ENCODE measurements at regions not wholly inside any gene's neighbourhood (a gene's known extent, or its start where the extent isn't known, plus 50 kb on each side); places are given as distances from the start of the nearest gene placed in this dataset.
"Not testable (repeated sequence)": the region's sequence is repeated elsewhere in the genome, so short reads cannot be mapped to it uniquely, and the experiment has no call there.

DNA sequence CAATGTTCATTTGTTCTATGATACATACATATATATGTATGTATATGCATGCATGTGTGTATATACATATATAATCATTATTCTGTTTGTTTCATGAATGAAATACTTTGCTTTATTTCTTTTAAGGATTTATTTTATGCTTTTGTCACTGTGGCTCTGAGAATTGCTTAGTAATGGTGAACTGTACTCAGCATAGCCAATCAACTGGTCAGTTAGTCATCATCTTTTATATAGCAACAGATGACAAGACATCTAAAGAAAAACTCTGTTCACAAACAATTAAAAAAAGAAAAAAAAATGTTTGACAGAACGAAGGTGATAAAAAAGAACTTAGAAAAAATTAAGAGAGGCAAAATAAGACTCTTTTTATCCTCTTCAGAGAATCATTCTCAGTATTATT, 1440.3 kb downstream of the PCDH9 start:
- DNase-seq, result no peak

DNA sequence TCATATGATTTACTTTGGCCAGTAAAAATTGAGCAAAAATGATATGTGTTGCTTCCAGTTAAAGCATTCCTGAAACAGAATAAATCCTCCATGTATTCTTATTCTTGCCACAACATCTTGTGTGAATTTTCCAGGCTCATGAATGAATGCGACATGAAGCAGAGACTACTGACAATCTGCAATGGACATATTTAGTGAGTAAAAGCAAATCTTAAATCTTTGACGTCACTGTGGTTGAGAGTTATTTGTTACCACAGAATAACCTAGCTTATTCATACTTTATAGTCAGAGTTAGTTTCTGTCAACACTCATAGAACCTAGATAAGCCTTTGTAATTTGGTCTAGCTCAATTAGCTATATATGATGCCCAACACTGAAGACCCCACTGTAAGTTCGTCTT, 1443.1 kb downstream of the PCDH9 start:
- DNase-seq, result no peak

DNA sequence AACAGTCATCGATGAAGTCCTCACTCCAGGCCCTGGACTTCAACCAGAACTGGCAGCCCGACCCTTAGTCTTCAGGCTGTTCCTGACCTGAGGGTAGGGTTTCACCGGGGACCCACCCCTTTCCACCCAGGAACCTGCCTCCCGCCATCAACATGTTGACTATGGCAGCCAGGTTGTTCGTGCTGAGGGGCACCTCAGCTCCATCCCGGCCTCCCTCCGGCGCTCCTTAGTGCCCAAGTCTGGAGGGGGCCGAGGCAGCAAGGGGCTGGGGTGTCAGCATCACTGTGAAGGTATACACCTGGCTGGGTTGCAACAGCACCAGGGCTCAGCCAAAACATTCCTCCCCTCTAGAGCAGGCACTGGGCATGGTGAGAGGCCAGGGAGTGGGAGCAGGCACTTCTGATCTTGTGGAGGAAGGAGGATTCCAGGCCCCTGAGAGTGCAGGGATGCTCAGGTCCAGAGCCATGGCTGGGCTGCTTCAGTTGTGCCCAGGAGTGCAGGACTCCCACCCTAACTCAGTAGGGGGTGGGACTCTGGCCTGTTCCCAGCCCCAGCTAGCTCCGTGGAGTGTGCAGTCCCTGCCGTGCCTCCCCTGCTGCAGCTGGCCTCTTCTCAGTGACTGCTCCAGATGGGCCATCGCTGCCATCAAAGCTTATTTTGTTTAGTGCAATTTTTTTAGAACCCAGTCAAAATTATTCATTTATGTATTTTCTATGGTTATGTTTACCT, 1445.9 kb downstream of the PCDH9 start:
- DNase-seq, result no peak

DNA sequence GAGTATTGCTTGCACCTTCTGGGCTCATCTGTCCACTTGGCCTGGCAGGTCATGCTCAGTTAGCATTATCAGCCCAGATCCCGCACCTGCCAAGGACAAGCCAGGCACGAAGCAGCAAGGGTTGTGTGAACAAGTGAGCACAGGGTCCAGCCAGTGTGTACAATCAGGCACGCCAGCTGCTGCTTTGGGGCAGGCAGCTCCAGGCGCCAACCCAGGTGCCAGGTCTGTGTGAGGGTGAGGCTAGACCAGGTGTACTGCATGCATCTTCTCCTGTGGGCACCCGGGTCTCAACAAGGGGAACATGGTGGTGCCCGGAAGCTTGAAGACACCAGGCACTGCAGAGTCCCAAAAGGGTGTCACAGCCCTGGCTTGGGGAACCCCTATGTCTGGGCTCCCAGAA, 1446.8 kb downstream of the PCDH9 start:
- DNase-seq, result no peak

DNA sequence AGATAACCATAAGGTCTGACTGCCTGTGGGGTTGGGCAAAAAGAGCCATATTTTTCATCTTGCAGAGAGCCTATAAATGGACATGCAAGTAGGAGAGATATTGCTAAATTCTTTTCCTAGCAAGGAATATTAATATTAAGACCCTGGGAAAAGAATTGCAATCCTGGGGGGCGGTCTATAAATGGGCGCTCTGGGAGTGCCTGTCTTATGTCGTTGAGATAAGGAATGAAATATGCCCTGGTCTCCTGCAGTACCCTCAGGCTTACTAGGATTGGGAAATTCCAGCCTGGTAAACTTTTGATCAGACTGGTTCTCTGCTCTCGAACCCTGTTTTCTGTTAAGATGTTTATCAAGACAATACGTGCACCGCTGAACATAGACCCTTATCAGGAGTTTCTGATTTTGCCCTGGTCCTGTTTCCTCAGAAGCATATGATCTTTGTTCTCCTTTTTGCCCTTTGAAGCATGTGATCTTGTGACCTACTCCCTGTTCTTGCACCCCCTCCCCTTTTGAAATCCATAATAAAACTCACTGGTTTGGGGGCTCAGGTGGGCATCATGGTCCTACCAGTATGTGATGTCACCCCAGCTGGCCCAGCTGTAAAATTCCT, 1458.3 kb downstream of the PCDH9 start:
- DNase-seq, result not testable (repeated sequence)

DNA sequence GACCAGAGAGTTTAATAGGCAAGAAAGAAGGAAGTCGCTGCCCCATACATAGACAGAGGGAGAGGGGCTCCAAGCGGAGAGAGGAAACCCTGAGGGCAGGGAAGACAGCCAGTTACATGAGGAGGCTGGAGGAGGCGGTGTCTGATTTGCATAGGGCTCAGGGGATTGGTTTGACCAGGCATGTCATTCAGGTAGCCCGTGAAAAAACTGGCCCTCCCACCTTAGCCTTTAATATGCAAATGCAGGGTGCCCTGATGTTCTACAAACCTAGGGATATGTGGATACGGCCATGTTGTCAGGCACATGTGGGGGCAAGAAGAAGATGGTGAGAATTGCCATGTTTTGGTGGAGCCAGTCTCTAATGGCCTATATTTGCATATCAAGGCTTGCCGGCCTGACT, 1461.6 kb downstream of the PCDH9 start:
- no peak for DNase-seq

DNA sequence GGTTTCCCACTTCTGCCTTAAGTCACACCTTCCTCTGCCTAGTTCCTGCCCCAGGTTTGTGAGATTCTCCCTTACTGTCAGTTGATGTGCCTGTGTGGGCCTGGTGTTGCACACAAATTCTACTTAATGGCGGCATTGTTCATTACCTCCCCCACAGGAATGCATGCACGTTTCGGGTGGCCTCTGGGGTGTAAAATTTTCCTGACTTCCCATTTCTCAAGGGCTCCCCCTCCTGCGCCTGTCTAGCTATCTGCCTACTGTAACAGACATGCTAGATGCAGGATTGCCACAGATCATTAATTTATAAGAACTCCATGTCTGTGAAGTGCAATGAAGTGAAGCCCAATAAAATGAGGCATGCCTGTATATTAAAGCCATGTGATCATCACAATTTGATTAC, 1466.3 kb downstream of the PCDH9 start:
- no peak for DNase-seq

DNA sequence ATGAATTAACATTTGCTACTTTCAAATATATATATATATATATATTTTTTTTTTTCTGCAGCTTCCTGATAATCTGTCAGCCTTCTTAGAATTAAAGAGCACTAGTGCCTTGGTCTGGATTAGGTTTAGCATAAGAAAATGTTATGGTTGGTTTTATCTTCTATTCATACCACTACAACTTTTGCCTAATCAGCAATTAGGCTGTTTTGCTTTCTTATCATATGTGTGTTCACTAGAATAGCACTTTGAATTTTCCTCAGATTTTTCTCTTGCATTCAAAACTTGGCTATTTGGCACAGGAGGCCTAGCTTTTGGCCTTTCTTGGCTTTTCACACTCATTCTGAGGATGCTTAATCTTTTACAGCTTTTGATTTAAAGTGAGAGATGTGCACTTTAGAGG, 1468.1 kb downstream of the PCDH9 start:
- DNase-seq, result no peak

DNA sequence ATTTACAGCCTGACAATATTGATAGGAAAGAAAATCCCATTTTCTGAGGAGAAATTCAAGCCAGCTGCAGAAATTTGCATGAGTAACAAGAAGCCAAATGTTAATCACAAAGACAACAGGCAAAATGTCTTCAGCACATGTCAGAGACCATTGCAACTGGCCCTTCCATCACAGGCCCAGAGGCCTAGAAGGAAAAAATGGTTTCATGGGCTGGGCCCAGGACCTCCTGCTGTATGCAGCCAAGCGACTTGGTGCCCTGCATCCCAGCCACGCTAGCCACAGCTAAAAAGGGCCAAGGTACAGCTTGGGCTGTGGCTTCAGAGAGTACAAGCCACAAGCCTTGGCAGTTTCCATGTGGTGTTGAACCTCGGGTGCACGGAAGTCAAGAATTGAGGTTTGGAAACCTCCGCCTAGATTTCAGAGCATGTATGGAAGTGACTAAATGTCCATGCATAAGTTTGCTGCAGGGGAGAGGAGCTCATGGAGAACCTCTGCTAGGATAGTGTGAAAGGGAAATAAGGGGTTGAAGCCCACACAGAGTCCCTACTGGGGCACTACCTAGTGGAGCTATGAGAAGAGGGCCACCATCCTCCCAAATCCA, 1474.0 kb downstream of the PCDH9 start:
- DNase-seq, result no peak

DNA sequence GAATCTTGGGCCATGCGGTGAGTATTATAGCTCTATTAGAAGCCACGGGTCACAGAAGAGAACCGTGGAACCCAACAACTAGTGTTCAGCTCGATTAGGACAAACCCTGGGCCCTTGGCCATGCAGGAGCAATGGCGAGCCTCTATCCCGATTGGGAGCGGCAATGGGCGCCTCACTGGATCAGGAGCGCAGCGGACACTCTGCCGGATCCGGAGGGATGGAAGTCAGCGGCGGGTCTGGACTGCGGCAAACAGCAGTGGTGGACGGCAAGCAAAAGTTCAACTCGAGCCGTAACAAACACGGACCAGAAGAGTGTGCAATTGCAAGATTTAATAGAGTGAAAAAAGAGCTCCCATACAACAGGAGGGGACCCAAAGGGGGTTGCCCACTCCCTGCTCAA, 1481.9 kb downstream of the PCDH9 start:
- no peak for DNase-seq

DNA sequence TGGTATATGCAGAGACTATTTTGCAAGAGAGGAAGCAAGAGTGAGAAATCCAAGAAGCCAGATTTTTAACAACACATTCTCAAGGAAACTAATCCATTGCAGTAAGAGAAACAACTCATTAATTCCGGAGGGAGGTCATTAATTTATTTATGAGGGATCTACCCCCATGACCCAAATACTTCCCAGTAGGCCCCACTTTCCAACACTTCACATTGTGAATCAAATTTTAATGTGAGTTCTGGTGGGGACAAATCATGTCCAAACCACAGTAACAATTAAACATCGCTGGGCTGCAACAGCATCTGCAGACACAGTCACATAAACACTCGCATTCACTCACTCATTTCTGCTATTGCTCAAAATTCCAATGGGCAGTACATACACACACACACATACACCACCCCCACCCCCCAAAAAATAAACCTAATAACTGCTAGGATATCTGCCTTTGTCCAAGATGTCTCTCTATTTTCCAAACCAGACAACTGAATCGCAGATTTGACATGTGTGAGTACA, 1483.7 kb downstream of the PCDH9 start:
- no peak for DNase-seq

DNA sequence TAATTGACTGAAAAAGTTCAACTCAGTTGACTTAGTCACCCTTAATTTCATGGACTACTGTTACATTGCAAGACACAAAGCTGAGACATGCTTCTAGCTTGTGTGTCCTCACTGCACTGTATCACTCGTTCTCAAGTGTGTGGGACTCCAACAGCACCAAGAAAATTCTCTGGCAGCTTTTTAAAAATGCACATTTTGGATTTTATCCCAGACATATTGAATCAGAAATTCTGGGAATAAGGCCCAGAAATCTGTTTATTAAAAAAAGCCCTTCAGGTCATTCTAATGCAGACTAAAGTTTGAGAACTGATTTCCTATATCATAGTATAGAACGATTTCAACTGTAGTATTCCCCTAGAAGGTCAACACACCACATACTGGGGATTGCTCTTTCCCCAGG, 1485.3 kb downstream of the PCDH9 start:
- DNase-seq, result no peak

DNA sequence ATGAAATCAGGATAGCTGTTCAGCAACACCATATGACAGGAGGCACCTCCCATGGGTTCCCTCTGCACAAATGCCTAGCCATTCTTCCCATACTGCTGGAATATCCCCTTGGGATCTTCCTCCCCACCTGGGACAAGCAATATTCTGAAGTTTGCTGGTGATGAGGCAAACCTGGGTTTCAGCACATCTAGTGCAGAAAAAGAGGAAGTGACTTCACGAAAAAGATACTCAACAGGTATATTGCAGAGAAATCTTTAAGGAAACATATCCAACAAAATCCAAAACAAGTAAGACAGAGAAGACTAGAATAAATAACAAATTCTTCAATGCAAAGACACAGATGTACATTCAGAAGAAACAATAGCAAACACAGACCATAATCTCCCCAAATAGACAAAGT, 1497.0 kb downstream of the PCDH9 start:
- no peak for DNase-seq

DNA sequence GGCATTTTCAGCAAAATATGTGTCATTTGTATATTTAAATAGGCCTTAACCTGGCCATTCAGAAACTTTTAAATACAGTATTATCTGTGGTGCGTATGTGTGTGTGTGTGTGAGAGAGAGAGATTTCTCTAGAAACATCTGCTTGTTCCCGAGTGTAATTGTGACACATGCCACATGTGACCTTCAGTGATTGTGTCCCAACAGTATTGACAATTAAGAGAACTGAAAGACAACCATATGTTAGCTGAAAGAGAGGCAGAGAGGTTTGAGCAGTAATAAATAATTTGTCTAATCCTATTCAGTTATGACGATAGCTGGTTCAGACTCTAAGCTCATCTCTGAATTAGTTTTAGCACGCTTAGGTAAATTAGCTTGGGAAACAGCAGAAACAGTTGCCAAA, 1503.1 kb downstream of the PCDH9 start:
- DNase-seq, result no peak

DNA sequence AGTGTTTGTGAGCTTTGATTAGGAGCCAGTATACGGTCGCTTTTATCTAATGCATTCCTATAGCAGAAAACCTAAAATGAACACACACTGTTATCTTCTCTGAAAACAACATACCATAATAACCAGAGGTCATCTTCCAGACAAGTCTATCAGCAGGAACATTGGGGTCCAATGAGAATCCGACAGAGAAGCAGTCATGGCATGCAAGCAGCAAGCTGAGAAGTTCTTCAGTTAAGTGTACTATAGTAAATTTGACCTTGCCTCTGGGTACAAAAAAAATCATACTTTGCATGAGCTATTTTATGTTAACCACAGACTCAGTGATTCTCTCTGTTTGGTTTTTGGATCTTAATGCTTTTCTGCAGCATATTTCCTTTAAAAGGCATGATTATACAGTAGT, 1505.1 kb downstream of the PCDH9 start:
- DNase-seq, result no peak

DNA sequence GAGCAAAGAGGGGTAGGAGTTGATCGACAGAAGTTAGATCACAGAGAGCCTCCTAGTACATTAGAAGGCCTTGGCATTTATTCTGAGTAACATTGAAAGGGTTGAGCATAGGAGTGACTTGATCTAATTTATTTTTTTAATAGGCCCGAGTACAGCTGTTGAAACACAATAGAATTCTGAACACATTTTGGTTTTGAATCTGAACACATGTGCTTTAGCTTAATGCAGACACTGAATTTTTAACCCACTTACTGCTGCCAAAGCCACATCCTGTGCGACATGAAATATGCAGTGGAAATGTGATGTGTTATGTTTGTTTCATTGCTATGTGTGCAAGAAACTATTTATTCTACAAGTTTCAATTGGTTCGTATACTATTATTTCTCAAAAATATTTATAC, 1505.9 kb downstream of the PCDH9 start:
- DNase-seq, result no peak

DNA sequence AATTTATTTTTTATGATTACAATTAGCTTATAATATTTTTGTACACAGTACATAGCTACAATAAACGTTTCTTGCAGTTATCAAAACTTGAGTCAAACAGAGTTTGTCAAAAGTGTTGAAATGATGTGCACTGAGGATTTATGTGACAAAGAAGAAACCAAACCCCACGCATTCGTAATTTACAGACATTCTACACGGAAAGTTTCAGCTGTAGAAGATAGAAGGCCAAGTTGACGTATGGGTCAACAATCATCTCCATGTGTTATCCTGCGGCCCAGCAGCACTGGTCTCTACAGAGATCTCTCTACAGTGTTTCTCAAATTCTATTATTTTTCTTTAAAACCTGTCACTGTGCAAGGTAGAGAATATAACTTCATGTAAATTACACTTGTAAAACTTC, 1507.6 kb downstream of the PCDH9 start:
- DNase-seq, result no peak

DNA sequence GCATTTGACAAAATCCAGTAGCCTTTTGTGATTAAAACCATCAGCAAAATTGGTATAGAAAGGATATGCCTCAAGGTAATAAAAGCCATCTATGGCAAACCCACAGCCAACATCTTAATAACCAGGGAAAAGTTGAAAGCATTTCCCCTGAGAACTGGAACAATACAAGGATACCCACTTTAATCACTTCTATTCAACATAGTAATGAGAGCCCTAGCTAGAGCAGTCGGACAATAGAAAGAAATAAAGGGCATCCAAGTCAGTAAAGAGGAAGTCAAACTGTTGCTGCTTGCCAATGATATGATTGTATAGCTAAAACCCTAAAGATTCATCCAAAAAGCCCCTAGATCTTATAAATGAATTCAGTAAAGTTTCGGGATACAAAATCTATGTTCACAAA, 1510.3 kb downstream of the PCDH9 start:
- no peak for DNase-seq

DNA sequence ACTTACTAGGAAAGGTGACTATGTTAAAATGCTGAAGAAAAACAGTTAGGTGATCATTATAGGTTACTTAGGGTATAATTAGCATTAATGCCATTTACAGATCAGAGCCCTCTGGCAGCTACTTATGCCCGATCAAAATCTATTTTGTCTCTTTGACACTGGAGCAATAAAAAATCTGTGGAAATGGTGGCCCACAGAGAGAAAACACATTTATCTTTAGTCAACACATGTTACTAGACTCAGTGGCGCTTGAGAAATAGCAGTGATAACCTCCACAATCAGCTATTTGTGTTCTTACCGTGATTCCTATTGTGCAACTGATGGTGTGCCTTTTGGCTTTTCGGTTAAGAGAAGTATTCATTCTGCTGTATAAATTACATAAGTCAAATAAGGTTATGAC, 1519.6 kb downstream of the PCDH9 start:
- DNase-seq, result no peak

DNA sequence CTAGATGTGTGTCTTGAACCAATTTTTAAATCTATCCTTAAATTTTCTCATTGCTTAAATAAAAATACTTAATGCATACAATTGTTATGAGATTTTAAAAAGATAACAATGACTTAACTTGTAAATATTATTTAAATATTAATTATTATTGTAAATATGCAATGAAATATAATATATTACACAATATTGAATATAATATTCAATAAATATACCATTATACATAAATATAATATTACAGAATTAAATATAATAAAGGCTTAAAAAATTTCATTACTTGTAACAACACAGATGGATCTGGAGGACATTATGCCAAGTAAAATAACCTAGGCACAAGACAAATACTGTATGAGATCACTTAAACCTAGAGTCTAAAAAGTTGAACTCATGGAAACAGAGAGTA, 1532.3 kb downstream of the PCDH9 start:
- no peak for DNase-seq

DNA sequence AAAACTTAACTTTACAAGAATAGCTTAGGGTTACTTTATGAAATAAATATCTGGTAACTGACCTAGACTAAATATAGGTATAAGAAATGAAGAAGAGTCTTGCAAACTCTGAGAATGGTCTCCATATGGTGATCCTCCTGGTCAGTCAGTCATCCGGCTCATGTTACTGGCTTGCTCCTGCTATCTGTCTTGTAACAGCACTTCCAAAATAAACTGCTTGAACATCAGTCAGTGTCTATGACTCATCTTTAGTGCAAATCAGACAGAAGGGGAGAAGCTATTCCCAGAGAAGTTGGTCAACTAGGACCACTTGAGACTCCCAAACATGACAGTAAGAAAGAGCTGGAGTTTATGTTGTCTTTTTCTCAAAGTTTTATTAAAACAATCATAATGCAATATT, 1550.9 kb downstream of the PCDH9 start:
- DNase-seq, result no peak

DNA sequence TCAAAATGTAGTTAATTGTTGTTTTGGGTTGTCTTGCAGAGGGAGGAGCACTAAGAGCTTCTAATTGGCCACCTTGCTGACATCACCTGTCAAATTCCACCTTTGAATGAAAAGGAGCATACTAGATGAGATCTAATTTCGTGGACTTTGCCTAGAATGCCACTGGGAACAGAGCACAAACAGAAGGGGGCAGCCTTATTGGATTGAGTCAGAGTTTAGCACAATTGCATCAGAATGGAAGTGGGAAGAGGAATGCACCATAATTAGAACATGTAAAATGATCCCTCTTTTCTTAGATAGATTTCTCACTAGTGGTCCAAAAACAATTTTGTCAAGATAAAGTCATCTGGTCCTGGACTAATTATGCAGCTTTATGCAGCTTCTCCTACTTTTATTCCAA, 1552.2 kb downstream of the PCDH9 start:
- DNase-seq, result no peak

DNA sequence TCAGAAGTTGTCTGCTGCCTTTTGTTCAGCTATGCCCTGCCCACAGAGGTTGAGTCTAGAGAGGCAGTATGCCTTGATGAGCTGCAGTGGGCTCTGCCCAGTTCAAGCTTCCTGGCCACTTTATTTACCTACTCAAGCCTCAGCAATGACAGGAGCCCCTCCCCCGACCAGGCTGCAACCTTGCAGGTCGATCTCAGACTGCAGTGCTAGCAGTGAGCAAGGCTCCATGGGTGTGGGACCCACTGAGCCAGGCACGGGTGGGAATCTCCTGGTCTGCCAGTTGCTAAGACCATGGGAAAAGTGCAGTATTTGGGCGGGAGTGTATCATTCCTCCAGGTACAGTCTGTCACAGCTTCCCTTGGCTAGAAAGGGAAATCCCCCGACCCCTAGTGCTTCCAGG, 1554.8 kb downstream of the PCDH9 start:
- DNase-seq, result not testable (repeated sequence)

DNA sequence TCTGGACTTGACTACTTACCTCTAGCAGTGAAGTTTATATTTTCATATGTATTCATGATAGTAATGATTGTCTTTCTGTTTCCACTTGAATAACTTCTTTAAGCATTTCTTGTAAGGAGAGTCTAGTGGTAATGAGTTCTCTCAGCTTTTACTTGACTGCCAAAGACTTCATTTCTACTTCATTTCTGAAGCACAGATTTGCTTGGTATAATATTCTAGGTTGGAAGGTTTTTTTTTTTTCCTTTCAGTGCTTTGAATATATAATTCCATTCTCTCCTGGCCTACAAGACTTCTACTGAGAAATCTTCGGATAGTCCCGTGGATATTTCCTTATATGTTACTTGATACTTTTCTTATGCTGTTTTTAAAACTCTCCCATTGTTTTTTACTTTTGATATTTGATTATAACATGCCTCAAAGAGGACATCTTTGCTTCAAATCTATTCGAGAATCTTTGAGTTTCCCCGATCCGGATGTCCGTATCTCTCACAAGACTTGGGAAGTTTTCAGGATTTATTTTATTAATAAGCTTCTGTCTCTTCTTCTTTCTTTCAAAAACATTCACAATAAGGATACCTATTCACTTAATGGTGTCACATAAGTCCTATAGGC, 1560.0 kb downstream of the PCDH9 start:
- DNase-seq, result no peak
